Body of pancreas (tissue), 4 donors: ENCODE measurements at regions not wholly inside any gene's neighbourhood (a gene's known extent, or its start where the extent isn't known, plus 50 kb on each side); places are given as distances from the start of the nearest gene placed in this dataset.
A peak's percentile ranks its signal among the peaks of the same experiment; 100 is the strongest.

ENCODE experiments used
- CTCF ChIP-seq, 7 experiments: fragments of 450-650 bp in 4 of 7; fragments of 200-600 bp in 3 of 7; sonication (generic) in 3 of 7; IDR thresholded peaks; one replicate each; pipeline ENCODE4 v1.5.1; 2016 to 2019; ENCODE audit warnings: antibody characterized with exemption in 7 of 7
- POLR2A ChIP-seq, 3 donors: fragments of 450-650 bp; IDR thresholded peaks; one replicate each; pipeline ENCODE4 v1.6.1; 2016; ENCODE audit warnings: antibody characterized with exemption in 3 of 3, mild to moderate bottlenecking in 2 of 3

- TF ChIP-seq CTCF (IDR thresholded peaks at IDR 0.05) (peak in 3 of 7 experiments; percentile 20 to 24 (median 23)), POLR2A (IDR thresholded peaks at IDR 0.05) (no peak)
Measured at GRCh38 chr3:8324747-8325146, 176.9 kb upstream of the LMCD1 start.
